Hepatocyte (in vitro differentiated cells): ENCODE measurements at regions not wholly inside any gene's neighbourhood (a gene's known extent, or its start where the extent isn't known, plus 50 kb on each side); places are given as distances from the start of the nearest gene placed in this dataset.

ENCODE experiments used
- CTCF ChIP-seq: fragments of 200-600 bp; sonication (generic); IDR thresholded peaks from 2 replicates; pipeline ENCODE4 v1.5.1; 2016; ENCODE audit warnings: antibody characterized with exemption, mild to moderate bottlenecking; ENCODE audit not compliant: poor library complexity
- EZH2 ChIP-seq: fragments of 200-600 bp; sonication (generic); IDR thresholded peaks from 2 replicates; pipeline ENCODE4 v1.6.1; 2016; ENCODE audit warnings: antibody characterized with exemption, mild to moderate bottlenecking, borderline replicate concordance
- EZH2phosphoT487 ChIP-seq: fragments of 200-600 bp; sonication (generic); IDR thresholded peaks from one replicate; pipeline ENCODE4 v1.6.1; 2018; ENCODE audit warnings: antibody characterized with exemption, mild to moderate bottlenecking, low read depth, moderate library complexity; ENCODE audit not compliant: unreplicated experiment, severe bottlenecking

DNA sequence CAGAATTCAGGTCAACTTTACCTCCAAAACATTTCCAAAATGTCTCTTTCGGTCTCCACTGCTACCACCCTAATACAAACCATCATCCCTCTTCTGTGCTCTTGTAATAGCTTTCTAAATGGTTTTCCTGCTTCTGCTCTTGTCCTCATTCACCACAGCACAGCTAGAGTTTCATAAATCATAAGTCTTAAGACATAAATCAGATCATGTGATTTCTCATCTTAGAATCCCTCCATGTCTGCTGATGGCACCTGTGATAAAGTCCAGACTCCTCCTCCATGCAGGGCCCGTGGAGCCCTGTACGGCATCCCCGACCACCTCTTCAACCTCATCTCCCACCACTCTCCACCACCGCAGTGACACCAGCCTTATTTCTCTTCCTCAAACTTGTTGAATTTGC lies 212.3 kb upstream of the MKLN1 start:
- TF ChIP-seq CTCF (no peak), EZH2 (no peak), EZH2phosphoT487 (no peak)
